Stimulated activated naive CD4-positive, alpha-beta T cell treated with Interleukin-2 at 50 U/mL for 16 hours (primary cell): ENCODE measurements at regions not wholly inside any gene's neighbourhood (a gene's known extent, or its start where the extent isn't known, plus 50 kb on each side); places are given as distances from the start of the nearest gene placed in this dataset.

ENCODE experiments used
- DNase-seq: peaks from one replicate; lab custom pipeline; 2025; lab: John Stamatoyannopoulos, UW

DNA sequence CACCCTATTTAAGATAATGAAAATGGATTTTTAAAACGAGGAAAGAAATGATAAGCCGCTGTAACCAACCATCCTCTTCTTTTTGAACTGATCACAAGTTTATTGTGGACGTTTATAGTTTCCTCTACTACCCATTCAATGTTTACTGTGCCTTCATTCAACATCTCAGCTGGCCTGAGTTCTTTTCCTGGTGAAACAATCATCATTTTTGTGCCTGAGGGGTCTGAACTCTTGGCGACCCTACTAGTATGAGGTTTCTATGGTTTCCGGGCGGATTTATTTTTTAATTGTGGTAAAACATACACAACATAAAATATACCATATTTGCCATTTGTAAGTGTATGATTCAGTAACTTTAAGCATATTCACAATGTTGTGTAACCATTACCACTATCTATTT is 100.7 kb downstream of the SPRY1 start:
- no peak for DNase-seq

DNA sequence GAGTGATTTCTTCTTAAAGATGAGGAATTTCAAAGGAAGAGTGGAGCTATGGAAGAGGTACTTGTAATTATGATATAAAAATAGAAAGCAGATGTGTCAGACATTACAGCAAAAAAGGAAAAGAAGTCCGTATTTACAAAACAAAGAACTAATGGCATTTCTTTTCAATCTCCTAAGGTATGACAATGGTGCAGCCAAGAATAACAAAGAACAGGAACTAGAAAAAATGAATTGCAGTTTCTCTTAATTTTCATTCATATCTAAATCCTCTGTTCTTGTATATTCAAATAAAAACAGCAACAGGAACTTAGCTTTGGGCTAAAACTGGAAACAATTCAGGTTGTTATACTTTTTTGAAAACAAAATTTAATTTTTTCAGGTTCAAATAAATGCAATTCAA is 105.1 kb downstream of the SPRY1 start:
- no peak for DNase-seq

DNA sequence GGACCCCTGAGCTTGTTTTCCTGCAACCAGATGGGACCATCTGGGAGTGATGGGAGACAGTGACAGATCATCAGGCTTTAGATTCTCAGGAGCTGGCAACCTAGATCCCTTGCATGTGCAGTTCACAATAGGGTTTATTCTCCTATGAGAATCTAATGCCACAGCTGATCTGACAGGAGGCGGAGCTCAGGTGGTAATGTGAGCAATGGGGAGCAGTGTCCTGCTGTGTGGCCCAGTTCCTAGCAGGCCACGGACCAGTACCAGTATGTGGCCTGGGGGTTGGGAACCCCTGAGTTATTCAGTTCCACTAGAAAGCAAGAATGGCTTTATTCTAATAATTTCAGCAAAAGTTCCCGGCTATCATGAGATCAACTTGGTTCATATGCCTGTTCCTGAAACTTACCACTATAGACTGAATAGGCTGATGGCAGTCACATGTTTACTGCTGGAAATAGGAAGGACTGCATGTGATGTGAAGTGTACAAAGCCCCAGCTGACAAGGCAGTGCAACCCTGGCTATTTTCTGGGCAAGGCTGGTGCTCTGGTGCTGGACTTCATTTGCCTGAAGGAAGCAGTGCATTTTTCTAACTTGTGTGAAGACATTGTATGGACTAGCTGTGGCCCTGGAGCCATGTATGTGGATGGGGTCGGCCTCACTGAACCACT is 107.2 kb downstream of the SPRY1 start:
- DNase-seq = no peak

DNA sequence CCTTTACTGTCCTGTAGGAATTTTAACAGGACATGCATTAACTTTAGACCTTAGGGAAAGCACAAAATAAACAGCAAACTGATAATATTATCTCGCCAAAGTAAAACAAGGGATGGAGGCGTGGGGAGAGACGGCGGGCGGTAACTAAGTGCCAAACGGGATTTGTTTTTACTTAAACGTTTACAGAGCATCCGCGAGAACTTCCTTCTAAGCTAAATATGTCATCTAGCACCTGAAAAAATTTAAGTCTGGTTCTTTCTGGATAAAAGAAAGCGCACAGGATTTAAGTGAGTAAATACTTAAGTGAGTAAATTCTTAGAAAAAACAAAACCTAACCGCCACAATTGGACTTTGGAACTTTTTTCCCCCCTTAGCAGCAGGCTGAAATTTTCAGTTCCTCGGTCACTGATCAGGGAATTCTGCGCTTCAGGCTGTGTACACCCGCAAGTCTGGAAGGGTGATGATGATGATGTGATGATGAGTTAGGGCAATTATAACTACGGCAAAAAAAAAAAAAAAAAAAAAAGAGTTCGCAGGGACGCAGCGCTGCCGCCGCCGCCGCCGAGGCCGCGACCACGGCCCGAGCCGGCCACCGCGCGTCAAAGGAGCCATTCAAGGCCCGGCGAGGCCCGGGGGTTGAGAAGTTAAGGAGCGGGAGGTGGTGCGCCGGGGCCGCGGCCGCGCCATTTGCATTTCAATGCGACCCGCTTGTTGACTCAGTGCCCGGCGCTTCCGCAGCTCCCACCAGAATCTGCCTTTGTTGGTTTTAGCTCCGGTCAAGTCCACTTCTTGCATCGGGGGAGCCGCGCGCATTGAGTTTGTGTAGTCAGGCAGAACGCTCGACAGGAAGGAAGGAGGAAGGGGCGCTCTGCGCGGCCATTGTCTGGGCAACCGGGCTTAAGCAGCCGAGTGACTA is 108.8 kb downstream of the SPRY1 start:
- no peak for DNase-seq

DNA sequence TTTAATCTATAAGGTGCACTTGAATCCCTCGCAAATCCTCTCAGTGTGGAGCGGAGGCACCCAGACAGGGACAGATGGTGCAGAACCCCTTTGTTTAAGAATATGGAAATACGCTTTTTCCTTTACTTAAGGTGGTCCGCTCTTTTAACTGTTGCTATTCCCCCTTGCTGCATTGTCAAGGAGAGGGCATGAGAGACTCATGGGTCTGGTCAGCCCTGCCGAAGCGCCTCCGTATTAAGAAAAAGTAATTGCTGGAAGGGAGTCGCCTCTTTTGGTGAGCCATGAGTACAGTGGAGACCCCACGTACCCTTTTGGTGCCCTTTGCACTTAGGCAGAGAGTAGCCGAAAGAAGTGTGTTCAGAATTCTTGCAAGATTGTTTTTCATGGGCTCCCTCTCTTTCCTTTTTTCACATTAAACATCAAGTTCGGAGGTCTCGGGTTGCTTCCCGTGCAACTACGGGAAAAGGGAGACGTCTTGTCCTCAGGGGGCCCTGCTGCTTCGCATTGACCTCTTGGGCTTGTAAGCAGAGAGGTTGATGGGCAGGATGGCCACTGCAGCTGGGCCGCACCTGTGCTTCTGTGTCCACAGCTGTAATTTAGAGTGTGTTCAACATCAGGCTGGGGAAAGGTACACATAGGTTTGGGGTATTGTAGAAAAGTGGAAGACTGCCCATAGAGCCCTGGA is 109.6 kb downstream of the SPRY1 start:
- DNase-seq = no peak

DNA sequence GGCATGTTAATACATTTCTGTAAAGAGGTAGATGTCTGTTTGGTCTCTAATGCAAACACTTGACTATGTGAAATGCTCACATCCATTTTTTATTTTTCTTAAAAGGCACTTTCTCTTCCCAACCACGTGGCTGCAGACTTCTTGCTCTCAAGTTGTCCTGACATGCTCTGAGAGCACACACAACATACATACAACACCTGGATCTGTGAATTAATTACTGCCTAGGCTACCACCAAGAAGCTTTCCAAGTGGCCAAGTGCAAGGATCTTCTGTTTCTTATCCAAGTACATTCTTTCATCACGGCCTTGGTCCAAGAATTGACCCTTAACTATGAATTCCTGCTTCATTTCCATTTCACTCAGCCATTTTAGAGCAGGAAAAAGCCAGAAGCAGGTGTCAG is 110.8 kb downstream of the SPRY1 start:
- DNase-seq = no peak

DNA sequence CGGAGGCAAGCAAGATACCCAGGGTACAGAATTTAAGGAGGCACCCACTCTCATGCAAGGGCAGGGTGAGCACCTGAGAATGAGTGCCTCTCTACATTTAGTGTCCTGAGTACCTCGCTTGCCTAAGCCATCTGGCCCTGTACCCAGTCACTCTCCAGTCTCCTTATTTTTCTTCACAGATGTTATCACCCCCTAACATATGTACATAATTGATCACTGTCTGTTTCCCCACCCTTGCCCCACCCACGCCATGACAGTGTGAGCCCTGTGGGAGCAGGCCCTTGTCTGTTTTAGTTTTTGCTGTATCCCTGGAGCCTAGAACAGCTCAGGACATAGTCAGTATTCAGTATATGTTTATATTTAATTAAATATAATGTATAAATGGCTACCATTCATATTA is 113.6 kb downstream of the SPRY1 start:
- no peak for DNase-seq

DNA sequence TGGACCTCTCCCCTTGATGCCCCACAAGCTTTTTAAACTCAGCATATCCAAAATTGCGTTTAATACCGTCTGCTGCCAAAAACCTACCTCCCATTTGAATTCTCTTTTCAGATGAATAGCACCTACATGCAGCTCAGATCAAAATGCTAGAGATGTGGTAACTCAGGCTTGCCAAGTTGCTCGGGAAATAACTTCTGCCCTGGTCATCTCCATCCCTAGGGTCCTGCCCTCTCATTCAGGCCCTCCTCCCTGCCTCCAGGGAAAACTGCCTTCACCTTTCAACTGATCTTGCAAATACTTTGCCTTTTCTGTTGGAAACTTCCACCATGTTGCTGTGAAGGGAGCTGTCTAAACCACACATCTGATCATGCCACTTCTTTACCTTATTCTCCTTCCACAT is 114.1 kb downstream of the SPRY1 start:
- no peak for DNase-seq

DNA sequence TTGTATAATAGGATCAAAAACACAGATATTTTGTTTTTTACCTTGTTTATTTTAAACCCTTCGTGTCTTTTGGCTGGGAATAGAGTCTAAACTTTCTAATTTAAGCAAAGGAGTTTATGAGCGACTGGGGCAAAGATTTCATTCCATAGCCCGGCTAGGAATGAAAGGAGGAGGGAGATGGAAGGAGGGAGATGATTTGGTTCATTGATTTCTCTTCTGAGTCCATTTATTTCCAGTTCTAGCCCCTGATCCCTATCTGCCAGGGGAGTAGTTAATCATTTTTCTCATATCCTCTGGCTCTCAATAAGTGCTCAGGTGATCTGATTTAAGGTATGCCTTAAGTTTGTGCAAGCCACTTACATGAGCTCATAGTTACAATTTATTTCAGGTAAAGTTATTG is 120.0 kb downstream of the SPRY1 start:
- DNase-seq = no peak

DNA sequence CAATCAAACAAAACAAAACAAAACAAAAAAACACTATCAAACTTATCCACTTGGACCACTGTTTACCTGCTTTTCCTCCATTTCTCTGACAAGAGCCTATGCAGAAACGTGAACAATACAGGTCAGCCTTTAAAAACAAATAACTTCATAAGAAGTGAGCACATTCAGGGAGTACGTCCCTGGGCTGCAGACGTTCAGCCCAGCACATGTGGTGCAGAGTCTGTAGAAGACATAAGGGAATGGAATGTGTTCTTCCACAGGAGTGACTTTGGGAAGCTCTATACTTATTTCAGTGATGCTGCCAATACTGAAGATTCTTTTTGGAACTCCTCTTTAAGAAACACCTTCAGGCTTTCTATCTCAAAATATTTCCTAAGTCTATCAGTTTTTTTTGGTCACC is 120.6 kb downstream of the SPRY1 start:
- DNase-seq = no peak

DNA sequence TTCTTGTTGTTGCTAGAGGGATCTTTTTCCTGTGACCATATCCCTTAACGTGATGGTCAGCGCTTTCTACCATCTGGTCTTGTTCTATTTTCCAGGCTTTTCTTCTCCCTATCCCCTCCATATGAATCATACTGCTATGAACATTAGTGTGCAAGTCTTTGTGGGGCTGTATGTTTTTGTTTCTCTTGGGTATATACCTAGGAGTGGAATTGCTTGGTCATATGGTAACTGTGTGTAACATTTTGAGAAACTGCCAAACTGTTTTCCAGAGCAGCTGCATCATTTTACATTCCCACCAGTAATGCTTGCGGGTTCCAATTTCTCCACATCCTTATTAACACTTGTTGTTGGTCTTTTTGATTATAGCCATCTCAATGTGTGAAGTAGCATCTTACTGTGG is 121.4 kb downstream of the SPRY1 start:
- DNase-seq = no peak

DNA sequence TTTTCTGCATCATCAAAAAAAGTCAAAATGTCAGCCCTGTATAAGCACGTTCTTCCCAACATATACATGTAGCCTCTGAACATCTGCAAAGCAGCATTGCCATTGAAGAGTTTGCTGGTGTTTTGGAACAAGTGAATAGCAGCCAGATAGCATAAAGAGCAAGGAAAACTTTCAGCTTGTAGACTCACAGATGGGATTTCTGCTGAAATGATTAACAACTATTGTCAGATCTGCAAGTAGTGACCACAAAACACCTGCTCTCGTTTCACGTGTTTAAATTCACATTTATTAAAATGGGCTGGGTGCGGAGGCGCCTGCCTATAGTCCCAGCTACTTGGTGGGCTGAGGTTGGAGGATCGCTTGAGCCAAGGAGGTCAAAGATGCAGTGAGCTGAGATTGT is 123.7 kb downstream of the SPRY1 start:
- DNase-seq = no peak

DNA sequence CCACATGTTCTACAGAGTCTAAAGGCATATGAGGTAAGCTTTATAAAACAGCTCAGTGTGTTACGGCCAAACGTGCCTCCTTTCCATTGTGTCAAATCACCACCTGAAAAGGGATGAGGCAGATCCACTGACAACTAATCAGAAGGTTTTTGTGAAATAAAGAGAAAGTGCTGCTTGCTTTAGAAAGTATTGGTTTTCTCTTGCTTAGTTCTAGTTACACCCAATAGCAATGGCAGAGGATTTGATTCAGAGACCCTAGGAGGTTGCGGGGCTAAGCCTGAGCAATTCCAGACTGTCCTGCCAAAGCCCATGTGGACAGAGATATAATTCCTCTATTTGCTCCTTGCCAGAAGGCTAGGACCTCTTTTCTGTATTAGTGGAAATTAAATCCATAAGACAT is 125.5 kb downstream of the SPRY1 start:
- no peak for DNase-seq

DNA sequence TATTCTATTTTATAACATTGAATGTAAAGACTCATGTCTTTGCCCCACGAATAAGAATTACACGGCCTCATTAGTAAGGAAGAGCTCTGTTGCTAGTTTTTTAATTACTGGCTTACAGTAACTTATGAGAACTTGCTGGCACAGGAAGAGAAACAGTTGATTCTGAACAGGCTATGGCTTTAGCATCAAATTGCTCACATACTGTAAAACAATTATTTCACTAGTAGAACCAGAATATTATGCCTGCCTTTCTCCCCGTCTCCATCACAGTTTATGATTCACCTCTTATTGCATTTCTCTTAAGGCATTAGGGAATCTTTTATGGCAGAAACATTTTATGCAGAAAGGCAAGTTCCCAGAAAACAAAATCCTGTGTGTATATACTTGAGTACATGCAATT is 126.1 kb downstream of the SPRY1 start:
- no peak for DNase-seq

DNA sequence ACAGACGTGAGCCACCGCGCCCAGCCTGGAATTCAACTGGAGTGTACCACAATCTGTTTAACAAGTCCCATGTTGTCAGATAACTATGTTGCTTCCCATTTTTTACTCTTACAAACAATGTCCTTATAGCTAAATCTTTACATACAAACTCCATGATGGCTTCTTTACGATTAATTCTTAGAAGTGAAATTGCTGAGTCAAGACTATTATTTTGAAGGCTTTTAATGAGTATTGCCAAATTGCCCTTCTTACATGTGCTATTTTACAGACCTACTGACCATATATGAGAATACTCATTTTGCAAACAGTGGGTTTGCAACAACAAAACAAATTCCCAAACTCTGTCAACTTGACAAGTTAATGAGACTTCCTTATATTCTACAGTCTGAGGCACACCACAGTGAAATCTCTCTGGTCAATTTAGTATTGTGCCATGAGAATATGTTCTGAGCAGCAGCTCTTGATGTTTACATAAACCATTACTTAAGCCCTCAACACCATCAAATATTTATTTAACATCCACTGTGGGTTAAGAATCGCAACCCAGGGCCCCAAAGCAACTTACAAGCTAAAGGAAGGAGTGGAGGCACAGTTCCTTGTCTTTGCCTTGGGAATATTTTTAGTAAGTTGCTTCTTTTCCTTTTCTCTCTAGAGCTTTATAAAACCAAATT is 128.5 kb downstream of the SPRY1 start:
- no peak for DNase-seq

DNA sequence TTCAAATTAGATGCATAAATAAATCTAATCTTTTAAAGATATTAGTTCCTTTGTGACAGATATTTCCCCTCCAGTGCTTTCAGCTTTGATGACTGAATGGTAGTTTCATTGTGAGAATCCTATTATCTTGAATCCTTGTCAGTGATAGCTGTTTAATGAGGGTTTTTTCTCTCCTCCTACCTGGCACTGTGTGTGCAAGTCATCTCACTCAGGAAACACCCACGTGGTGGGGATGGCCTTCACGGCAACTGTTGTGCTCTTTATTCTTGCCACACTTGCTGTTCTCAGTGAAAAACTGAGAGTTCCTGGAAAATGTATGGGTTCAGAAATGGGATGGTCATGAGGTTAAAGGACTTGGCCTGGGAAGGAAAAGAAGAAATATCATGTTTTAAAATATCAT is 129.9 kb downstream of the SPRY1 start:
- DNase-seq = no peak

DNA sequence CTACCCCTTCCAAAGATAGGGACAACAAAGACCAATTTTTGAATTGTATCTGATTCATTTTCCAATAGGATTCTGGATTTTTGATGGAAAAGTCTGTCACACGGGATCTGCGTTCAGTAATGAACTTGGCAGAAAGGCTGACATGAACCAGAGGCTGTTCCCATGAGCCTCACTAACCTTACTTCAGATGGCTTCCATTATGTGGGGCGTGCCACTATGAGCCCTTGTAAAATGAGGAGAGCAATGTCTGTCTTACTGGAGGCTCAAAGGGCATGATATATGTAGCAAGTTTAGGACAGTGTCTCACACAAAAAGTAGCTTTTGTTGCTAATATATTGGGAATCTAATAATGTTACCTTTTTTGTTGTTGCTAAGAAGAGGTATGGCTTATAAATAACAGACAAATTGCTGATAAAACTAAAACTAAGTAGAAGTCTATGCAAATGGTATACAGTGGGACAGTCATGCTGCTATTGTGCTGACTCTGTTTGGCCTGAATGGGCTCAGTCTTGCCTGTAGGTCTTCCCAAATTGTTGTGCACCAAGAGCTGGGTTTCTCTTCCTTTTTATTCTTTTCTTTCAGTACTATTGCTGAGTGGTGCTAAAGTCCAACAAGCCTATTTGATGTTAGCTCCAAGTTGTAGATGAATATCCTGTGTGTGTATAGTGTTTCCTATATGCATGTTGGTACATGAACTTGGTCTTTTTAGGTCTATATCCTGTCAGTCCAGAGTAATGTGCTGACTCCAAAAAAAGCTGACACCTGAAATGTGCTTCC is 132.1 kb downstream of the SPRY1 start:
- DNase-seq = no peak

DNA sequence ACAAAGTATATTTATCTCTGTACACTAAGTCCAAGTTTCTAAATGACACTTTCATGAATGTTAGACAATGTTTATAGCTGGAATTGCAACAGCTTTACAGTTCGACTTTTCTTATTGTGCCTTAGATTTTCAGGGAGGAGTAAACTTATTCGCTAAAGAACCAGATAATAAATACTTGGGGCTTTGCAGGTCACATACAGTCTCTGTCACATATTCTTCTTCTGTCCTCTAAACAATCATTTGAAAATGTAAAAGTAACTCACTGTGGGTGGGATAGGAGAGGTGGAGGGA is 132.6 kb downstream of the SPRY1 start:
- no peak for DNase-seq

DNA sequence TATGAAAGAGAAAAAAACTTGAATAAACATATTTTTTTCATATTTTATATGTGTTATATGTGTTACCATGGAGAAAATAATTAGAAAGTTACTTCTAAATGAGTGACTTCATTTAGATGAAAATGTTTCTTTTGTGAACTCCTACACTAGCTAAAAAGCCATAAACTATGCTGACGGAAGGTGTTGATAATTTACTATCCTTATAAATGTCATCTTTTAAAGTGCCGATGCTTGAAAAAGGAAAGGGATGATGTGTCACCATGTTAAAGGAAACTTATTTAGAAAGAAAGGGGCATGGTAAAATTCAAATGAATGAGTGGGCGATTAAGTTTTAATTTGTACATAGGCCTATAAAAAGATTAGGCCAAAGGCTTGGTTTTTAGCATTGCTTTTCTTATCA is 133.8 kb downstream of the SPRY1 start:
- DNase-seq = no peak

DNA sequence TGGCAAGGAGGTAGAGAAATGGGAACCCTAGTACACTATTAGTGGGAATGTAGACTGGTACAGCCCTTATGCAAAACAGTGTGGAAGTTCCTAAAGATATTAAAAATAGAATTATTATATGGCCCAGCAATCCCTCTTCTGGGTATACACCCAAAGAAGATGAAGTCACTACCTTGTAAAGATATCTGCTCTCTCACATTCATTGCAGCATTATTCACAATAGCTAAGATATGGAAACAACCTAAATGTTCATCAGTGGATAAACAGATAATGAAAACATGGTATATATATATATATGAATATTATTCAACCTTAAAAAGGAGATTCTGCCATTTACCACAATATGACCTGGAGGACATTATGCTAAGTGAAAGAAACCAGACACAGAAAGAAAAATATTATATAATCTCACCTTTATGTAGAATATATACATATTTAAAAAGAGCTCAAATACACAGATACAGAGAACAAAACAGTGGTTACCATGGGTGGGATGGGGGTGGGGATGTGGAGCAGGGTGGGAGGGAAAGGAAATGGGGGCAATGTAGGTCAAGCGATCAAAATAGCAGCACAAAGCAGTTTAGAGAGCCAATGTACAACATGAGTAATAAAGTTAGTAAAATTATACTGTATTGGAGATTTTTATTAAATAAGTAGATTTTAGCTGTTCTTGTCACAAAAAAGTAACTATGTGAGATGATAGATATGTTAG is 138.6 kb downstream of the SPRY1 start:
- no peak for DNase-seq

DNA sequence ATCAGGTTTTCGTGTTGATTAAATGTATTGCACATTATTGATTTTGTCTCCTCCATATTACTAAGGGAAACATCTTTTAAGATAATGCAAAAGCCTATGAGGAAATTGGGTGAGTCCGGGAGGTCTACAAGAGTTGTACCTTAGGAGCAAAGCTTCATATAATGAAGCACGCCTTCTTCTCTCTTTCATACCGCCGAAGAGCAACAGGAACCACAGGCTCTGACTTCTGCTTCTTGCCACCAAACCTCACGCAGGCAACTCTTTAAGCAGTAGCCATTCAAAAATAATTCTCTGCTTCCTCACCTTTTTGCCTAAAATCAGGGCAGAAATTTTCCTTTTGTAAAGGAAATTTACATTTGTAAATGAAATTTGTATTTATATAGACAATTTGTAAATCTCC is 139.6 kb downstream of the SPRY1 start:
- no peak for DNase-seq
